ENCODE measurements at regions not wholly inside any gene's neighbourhood (a gene's known extent, or its start where the extent isn't known, plus 50 kb on each side); places are given as distances from the start of the nearest gene placed in this dataset.
A peak's percentile ranks its signal among the peaks of the same experiment; 100 is the strongest.
"Not testable (repeated sequence)": the region's sequence is repeated elsewhere in the genome, so short reads cannot be mapped to it uniquely, and the experiment has no call there.

DNA sequence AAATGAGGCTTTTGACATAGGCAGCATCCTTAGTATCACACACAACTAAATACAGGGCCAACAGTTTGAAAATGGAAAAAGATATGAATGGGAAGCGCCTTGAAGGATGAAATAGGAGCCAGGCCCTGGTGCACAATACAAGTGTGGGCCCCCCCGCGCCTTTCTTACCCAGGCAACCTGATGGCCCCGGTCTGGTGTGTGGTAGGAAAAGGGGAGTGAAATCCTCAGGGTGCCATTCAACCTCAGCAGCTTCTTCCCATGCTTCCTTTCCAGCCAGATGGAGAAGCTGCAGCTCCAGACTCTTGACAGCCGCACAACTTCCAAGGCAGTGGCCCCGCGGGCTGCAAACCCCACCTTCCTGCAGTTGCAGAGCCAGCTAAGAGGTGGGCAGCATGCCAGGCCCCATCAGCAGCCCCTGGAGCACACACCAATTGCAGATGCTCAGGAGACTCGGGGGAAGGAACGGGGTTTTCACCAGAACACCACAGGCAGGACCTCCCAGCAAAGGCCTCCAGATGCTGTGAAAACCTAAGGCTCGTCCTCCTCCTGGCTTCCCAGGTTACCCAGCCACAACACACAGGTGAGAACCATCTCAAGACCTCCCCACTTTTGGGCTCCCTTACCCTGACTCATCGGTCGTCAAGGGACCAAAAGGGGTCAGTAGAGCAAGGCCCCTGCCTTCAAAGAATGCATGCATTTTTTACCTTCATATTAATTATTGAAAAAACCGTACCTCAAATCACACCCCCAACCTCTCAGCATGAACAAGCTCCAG lies 101.6 kb downstream of the CPN2 start:
- no peak for DNase-seq (ENCODE audit: low spot score)

DNA sequence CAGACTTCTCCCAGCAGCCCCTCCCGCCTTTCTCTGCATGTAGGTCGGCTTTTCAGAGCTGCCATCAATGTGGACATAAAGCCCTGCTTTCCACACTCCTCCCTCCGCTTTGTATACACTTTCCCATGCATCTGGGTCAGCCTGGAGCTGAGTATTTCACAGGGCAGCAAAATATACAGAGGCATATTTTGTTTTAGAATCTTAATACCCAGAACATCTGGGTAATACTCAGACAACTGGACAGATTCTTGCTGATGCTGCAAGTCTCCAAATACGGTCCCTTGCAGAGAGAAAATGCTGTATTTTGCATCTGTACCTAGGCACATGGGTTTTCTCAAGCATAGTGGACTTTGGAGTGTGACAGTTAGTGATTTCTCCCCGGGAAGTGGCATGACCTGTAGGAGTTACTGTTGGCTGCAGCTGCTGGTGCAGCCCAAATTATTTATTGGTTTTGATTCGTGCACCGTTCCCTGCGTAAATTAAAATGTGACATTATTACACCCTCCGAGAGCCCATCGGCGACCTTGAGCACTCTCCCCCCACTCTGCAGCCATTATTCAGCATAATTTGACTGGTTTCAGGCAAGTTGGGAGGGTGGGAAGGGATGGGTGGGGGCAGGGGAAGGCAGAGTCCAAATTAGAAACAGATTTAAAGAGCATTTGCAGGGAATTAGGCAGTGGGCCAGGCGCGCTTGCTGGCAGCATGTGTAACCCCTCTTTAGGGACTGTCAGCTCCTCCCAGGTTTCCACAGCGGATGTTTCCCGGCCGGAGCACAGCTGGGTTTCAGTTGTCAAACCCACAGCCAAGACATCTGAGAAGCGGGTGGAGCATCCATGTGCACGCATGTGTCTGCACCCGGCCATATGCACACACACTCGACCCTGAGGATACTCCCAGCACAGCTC lies 100.8 kb downstream of the CPN2 start:
- DNase-seq (ENCODE audit: low spot score), result peak; percentile 55

DNA sequence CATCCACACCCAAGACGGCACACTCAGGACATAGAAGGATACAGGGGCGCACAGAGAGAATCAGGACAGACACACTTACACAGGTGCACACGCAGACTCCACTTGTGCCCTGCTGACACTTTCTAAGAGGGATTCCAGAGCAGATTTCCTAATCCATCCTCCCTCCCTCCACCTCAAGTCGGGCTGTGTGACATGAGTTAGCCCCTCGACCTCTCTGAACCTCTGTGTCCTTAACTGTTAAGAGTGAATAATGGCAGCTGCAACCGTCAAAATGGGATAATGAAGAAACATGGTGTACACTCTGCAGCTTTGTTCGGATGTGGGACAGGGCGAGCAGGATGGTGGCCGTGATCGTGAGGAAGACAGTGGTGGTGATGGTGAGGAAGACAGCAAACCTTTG lies 100.1 kb downstream of the CPN2 start:
- DNase-seq (ENCODE audit: low spot score), result no peak

DNA sequence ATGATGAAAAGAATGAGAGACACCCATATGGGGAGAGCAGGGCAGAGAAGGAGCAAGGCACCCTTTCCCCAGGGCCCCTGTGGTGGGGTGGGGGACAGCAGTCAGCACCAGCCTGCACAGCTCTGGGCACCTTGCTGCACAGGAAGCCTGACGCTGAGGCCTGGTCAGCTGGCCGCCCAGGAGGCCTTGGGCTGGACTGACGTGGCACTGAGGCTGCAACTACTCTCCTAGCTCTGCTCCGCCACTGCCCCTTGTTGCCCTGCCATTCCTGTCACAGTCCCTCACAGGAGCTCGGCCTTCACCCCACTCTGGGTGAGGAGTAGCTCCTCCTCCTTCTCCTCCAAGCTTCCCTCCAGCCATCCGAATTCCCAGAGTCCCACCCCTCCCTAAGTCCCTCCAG lies 99.7 kb downstream of the CPN2 start:
- DNase-seq (ENCODE audit: low spot score), result no peak

DNA sequence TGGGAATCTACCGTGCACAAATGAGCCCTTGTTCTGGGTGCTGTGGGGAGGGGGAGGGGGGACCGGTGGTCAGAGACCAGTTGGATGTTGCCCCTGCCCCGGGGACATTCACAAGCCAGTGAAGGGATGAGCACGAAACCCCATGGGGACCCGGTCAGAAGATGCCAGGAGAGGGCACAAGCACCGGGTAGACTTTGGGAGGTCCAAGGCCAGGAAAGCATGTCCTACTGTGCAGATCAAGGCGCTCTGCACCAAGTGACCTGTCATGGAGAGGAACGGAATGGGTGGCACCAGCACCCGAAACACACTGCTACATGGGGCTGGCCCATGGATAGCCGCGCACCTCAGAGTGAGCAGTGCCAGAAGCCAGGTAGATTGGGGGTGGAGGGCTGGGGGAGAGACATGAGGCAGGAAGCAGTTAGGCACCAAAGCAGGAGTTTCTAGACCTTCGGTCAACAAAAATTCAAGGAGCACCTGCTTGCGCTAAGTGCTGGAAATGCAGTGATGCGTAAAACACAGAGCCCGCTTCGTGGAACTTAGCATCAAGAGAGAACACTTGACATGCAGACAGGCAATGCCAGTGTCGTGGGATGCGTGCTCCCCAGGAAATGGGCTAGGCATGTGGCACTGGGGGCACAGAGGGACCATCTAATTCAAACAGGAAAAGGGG lies 99.1 kb downstream of the CPN2 start:
- DNase-seq (ENCODE audit: low spot score), result no peak

DNA sequence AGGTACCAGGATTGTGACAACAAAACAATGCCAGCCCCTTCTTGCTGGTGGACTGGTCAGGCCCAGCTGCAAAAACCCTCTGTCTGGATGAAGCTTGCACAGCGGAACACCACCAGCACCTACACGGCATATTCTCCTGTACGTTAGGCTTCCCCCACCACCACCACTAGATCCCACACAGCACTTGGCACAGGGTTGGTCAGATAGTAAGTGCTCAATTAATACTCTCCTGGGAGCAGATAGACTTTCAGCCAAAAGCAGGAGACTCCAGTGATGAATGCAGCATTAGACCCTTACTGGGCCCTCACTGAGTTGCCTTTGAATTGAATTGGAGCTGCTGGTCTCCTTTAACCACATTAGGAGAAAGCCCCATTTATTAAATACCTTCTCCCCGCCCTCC lies 97.9 kb downstream of the CPN2 start:
- no peak for DNase-seq (ENCODE audit: low spot score)

DNA sequence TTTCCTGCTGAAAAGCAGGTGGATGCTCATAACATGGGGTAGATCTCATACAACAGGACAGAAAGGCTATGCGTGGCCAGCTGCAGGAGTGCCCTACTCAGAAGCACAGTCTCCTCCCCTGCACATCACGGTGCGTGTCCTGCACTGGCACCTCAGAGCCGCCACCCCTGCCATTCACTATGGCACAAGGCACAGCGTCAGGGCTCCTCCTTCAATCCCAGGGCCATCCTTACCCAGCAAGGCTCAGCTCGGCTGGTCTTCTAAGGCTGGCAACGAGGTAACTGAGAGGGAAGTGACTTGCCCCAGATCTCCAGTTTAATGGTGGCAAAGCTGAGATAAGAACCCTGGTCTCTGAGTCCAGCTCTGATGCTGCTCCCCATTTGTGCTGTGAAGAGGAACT lies 97.1 kb downstream of the CPN2 start:
- DNase-seq (ENCODE audit: low spot score), result no peak

DNA sequence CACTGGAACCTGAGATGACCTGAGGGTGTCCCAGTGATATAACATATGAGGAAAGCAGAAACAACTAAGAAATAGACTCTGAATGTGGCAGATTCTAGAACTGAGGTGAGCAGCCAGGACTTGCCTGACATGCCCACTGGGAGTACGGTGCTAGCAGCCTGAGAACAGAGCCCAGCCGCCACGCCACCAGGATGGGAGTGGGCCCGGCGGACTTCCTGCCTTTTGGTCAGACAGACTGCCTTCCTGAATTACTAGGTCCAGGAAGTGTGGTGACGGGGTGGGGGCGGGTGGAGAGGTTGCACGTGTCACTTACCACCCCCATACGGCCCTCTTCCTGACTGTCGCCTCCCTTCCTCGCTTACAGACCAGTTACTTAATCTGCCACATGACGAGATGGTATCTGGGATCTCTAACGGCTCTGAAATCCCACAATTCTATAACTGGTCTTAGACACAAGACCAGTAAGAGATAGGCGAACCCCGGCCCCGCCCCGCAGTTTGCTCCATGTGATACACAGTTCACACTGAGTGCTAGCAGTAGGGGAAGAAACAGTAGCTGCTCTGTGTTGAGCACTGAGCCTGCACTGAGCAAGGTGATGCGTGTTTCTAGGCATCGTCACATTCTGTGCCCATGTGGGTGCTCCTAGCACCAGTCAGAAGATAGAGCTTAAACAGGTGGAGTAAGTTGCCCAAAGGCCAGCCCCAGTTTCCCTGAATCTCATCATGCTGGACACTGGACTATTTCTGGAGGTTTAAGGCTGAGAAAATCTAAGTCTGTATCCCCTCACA lies 95.7 kb downstream of the CPN2 start:
- DNase-seq (ENCODE audit: low spot score), result no peak

DNA sequence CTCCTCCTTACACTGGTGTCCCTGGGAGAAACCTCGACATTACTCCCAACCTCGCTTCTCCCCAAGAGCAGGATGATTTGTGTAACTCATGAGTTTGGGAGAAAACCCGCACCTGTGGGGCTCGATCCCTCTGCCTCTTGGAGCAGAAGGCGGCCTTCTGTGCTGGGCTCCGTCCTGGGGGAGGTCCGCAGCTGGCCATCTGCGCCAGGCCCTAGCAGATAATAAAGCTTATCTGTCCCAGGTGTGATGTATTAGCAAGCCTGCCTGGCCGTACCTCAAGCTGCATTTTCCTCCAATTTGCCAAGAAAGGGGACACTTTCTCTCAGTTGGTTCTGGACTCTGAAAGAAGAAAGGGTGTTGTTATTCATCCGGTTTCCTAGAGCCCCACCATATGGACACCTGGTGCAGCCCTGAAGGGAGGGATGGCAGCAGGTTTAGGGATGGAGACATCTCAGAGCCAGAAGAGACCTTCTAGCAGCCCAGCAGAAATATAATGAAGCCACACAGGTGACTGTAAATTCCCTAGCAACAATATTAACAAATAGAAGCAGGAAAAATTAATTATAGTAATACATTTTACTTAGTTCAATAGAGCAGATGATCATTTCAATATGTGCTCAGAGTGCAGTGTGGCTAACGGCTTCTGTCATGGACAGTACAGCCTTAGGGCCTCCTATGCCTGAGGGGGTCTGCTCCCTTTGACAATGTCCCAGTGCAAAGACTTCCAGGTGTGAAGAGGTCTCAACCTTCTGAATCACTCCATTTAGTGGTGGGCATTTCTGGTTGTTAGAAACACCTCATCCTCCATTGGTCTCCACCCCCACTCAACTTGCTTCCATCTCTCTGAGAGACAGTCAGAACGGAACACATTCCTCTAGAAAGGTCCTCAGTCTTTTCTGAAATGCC lies 94.8 kb downstream of the CPN2 start:
- DNase-seq (ENCODE audit: low spot score), result no peak

DNA sequence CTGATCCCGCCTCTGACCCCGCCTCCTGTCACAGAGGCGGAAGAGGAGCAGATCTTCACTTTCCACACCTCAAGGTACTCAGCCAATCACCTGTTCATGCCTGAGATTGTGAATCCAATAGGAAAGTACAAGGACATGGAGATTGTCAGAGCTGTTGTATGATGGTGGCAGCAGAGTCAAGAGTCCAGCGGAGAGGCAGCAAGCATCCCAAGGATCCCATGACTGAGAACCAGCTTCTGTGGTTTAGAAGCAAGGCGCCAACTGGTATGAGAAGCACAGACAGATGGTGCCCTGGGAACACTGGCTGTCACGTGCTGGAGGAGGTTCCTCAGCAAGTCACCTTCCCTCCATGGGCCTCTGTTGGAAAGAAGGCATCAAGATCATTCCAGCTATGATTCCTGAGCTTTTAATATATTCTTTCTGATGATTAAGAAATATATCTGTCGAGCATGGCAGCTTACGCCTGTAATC lies 93.9 kb downstream of the CPN2 start:
- DNase-seq (ENCODE audit: low spot score), result no peak

DNA sequence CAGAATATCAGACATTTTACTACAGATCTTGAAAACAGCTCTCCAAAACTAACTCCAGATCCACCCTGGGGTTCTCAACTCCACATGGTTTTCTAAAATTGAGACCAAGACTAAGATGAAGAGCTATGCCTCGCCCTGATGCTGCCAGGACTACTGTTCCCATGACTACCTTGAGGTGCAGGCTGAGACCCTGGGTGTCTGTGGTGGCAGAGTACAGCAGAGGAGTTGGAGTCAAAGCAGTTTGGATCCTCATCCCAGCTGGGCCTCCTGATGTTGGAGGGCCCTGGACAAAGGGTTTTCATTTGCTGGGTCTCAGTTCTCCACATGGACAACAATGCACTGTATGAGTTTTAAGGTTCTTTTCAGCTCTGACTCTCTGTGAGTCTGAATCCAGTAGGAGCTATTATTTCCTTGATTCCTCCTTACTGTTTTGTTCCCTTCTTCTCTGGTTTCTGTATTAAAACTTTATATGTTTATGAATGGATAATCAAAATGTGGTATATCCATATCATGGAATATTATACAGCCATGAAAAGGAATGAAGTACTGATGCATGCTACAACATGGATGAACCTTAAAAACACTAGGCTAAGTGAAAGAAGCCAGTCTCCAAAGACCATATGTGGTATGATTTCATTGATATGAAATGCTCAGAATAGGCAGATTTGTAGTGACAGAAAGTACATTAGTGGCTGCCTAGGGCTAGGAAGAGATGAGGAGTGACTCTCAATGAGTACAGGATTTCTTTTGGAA lies 93.0 kb downstream of the CPN2 start:
- DNase-seq (ENCODE audit: low spot score), result no peak

DNA sequence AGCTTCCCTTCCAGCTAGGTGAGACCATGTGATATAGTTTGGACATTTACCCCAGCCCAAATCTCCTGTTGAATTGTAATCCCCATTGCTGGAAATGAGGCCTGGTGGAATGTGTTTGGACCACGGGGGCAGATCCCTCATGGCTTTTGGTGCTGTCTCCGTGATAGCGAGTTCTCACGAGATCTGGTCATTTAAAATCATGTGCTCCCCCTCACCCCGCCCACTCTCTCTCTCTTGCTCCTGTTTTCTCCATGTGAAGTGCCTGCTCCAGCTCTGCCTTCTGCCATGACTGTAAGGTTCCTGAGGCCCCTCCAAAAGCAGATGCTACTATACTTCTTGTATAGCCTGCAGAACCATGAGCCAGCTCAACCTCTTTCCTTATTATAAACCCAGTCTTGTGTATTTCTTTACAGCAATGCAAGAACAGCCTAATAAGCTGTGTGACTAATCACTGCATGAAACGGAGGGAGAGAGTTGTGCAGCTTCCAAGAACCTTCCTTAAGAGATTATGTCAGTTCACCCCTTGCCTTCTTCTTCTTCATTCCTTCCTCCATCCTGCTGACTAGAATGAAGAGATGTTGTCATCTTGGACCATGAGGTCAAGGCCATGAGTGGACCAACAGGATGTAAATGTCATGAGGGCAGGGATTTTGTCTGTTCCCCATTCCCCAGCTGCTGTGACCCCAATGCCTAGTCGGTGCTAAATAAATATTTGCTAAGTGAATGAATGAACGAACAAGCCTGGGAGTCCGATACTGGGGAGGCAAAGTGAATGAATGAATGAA lies 91.0 kb downstream of the CPN2 start:
- DNase-seq (ENCODE audit: low spot score), result no peak

DNA sequence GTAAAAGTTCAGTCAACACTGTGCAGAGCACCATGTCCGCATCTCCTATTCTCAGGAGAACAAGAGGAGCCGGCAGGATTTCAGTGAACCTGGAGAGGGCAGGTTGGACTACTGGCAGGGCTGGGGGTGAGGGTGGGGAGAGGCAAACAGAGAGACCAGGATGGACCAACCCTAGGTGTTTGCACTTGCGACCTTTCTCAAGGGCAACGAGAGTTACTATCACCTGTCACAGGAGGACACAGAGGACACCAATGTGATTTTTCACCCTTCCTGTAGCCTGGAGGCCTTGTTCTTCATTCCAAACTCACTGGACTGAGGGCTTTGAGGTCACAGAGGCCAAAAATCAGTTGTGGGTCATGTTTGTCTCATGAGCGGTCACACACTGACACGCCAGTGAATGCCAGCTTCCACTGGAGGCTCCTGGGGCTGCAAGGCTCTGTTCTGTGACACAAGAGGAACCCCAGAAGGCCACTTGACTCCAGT lies 89.5 kb downstream of the CPN2 start:
- DNase-seq (ENCODE audit: low spot score), result no peak

DNA sequence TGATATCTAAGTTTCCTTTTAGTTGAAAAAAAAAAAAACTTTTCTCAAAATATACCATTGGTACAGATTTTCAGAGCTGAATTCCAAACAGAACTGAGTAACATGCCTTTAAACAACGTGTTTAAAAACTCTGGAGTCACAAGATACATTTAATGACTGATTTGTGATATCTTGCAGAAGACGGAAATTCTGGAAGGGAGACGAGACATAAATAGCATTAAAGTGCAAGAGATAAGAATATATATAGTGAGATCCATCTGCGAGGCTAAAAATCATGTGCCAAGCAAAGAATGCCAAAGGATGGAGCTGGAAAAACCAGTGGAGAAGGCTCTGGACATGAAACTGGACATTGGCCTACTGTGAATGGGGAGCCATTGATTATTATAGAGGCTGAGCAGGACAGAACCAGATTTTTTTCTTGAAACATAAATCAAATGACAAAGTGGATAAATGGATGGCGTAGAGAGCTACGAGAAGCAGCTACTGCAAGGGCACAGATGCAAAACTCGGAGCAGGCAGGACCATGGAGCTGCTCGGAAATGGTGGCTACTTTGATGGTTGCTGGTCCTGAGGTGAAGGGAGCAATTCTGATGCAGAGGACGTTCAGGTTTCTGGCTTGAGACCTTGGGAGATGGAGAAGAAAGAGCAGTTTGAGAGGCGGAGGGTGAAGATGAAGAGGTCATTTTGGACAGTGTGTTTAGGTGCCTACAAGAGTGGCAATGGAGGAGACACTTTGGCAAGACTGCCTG lies 88.8 kb downstream of the CPN2 start:
- no peak for DNase-seq (ENCODE audit: low spot score)

DNA sequence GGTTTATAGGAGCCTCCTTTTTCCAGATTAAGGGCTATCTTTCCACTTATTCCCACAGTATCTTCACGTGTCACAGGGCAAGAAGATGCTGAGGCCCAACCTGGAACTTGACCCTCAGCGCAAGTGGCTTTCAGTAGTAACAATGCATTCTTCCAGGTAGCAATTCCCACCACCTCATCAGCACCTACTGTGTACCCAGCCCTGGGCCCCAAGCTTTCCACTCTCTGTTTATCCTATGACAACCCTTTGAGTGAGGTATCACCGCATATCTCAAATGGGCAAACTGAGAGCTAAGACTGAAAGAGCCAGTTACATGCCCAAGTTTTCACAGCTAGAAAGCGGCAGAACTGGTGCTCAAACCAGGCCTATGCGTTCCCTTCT lies 88.2 kb downstream of the CPN2 start:
- no peak for DNase-seq (ENCODE audit: low spot score)

DNA sequence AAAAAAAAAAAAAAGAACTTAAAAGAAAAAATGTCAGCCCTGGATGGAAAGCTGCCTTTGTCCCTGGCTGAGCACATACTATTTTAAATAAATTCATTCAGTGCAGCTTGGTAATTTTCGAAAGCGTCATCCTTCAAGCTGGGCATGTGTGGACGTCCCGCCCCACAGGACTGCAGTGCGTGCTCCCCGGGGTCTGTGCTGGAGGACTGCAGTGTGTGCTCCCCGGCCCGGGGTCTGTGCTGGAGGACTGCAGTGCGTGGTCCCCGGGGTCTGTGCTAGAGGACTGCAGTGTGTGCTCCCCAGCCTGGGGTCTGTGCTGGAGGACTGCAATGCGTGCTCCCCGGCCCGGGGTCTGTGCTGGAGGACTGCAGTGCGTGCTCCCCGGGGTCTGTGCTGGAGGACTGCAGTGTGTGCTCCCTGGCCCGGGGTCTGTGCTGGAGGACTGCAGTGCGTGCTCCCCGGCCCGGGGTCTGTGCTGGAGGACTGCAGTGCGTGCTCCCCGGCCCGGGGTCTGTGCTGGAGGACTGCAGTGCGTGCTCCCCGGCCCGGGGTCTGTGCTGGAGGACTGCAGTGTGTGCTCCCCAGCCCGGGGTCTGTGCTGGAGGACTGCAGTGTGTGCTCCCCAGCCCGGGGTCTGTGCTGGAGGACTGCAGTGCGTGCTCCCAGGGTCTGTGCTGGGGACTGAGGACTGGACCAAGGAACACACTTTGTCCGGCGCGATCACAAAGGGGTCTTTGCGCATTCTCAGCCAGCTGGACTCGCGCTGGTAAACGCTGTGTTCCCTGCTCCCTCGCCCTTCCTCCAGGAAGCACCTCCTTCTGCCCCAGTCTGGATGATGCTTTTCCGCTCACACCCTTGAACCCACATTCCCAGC lies 86.3 kb downstream of the CPN2 start:
- DNase-seq (ENCODE audit: low spot score), result not testable (repeated sequence)

DNA sequence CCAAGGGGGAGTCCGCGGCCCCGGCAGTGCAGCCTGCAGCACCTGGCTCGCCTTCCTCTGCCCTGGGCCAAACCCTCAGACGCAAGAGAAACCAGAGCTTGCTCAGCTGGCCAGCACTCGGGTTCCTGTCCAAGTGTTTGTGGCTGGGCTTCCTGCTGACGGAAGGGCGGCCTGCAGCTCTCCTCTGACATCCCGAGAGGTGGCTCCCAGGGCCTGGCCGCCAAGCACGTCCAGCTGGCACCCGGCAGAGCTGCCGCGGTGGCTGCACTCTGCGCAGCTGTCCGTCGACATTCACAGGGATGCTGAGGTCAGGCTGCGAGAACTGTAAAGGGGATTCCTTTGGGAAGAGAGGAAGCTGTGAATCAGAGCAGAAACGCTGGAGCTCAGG lies 85.6 kb downstream of the CPN2 start:
- peak; percentile 86 for DNase-seq (ENCODE audit: low spot score)
